ENCODE measurements at regions not wholly inside any gene's neighbourhood (a gene's known extent, or its start where the extent isn't known, plus 50 kb on each side); places are given as distances from the start of the nearest gene placed in this dataset.

DNA sequence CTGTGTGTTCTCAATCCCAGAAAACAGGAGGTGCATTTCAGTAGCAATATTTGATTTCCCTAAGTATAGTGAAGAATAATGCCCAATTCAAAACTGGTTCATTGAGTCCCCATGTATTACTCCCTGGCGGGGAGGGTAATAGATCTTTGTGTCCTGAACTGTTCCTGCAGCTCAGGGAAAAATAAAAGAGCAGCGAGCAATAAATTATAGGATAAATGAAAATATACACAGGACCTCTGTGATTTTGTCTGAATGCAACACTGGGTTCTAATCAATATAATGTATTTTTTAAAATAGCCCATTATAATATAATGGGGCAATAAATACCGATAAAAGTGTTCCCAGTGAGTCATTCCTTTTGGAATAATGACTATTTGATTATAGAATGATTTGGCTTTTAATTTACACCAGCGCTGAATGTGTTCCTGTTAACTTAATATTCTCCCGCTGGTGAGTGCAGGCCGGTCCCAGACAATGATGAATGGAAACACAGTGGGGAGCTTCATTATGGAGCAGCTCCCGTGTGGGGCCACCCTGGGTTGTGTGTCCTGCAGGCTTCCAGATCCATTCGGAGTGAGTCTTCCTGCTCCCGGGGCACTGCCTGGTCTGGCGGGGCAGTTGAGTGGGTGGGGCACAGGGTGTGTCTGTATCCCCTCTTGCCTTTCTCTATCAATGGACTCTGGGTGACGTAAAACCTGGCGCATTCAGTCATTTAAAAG is 263.1 kb downstream of the ACTR3B start:
- TF ChIP-seq CTCF (IDR thresholded peaks at IDR 0.05) = no peak
- no peak for TF ChIP-seq TCF7L2 (IDR thresholded peaks at IDR 0.05; ENCODE audit: low read depth, low read length)
- TF ChIP-seq POLR2AphosphoS5 (IDR thresholded peaks at IDR 0.05; ENCODE audit: low read depth, low read length) = no peak
- TF ChIP-seq SIN3A (IDR thresholded peaks at IDR 0.05; ENCODE audit: borderline replicate concordance, insufficient read depth, low read depth, low read length) = no peak
